GM18909 (cell line): ENCODE measurements at regions not wholly inside any gene's neighbourhood (a gene's known extent, or its start where the extent isn't known, plus 50 kb on each side); places are given as distances from the start of the nearest gene placed in this dataset.
"Not testable (repeated sequence)": the region's sequence is repeated elsewhere in the genome, so short reads cannot be mapped to it uniquely, and the experiment has no call there.

Source experiments
- ATAC-seq: cut with Tn5 transposase; IDR thresholded peaks from one replicate; pipeline ENCODE4 v1.9.1; 2021; ENCODE audit warnings: mild to moderate bottlenecking; ENCODE audit not compliant: unreplicated experiment, poor library complexity

- no peak for ATAC-seq
Measured at GRCh38 chrX:10676235-10676957, 56.0 kb upstream of the MID1 start.

GRCh38 chrX:10677490-10677889 is 57.1 kb upstream of the MID1 start:
- ATAC-seq = no peak

- no peak for ATAC-seq
Measured at GRCh38 chrX:10679387-10679786, 59.0 kb upstream of the MID1 start.

- ATAC-seq = no peak
Measured at GRCh38 chrX:10681167-10681566, 60.8 kb upstream of the MID1 start.

GRCh38 chrX:10683631-10684030 is 63.2 kb upstream of the MID1 start:
- ATAC-seq = not testable (repeated sequence)

- no peak for ATAC-seq
Measured at GRCh38 chrX:10685923-10686595, 65.7 kb upstream of the MID1 start.

- ATAC-seq = not testable (repeated sequence)
Measured at GRCh38 chrX:10691751-10692150, 71.4 kb upstream of the MID1 start.

- no peak for ATAC-seq
Measured at GRCh38 chrX:10697616-10698317, 77.4 kb upstream of the MID1 start.

GRCh38 chrX:10698318-10698640 is 77.9 kb upstream of the MID1 start:
- ATAC-seq = no peak

GRCh38 chrX:10702031-10702430 is 81.6 kb upstream of the MID1 start:
- ATAC-seq = no peak

- not testable (repeated sequence) for ATAC-seq
Measured at GRCh38 chrX:10706342-10706741, 86.0 kb upstream of the MID1 start.

GRCh38 chrX:10707773-10708172 is 87.4 kb upstream of the MID1 start:
- no peak for ATAC-seq

- no peak for ATAC-seq
Measured at GRCh38 chrX:10709276-10709675, 88.9 kb upstream of the MID1 start.

GRCh38 chrX:10714531-10714930 is 94.1 kb upstream of the MID1 start:
- no peak for ATAC-seq

- ATAC-seq = peak; percentile 81
Measured at GRCh38 chrX:10722851-10723250, 102.5 kb upstream of the MID1 start.

GRCh38 chrX:10725071-10725470 is 104.7 kb upstream of the MID1 start:
- peak; percentile 45 for ATAC-seq

- no peak for ATAC-seq
Measured at GRCh38 chrX:10726647-10727046, 106.3 kb upstream of the MID1 start.

GRCh38 chrX:10728806-10729389 is 108.5 kb upstream of the MID1 start:
- no peak for ATAC-seq

- ATAC-seq = no peak
Measured at GRCh38 chrX:10739426-10739825, 119.0 kb upstream of the MID1 start.

- no peak for ATAC-seq
Measured at GRCh38 chrX:10741003-10741402, 120.6 kb upstream of the MID1 start.

GRCh38 chrX:10741550-10741949 is 121.2 kb upstream of the MID1 start:
- no peak for ATAC-seq
